Ishikawa (cell line): ENCODE measurements at regions not wholly inside any gene's neighbourhood (a gene's known extent, or its start where the extent isn't known, plus 50 kb on each side); places are given as distances from the start of the nearest gene placed in this dataset.

ENCODE experiments used
- CEBPB ChIP-seq: IDR thresholded peaks from 2 replicates; pipeline ENCODE4 v1.6.1; 2012
- CREB1 ChIP-seq: IDR thresholded peaks from 2 replicates; pipeline ENCODE4 v1.6.1; 2012; ENCODE audit warnings: low read depth
- EGR1 ChIP-seq: IDR thresholded peaks from 2 replicates; pipeline ENCODE4 v1.6.1; 2012
- EP300 ChIP-seq: IDR thresholded peaks from 2 replicates; pipeline ENCODE4 v1.6.1; 2012; ENCODE audit warnings: borderline replicate concordance
- FOXM1 ChIP-seq: IDR thresholded peaks from 2 replicates; pipeline ENCODE4 v1.6.1; 2012; ENCODE audit warnings: low read depth, borderline replicate concordance
- NFIC ChIP-seq: IDR thresholded peaks from 2 replicates; pipeline ENCODE4 v1.6.1; 2012
- RAD21 ChIP-seq: IDR thresholded peaks from 2 replicates; pipeline ENCODE4 v1.6.1; 2012; ENCODE audit warnings: low read depth
- REST ChIP-seq: IDR thresholded peaks from 2 replicates; pipeline ENCODE4 v1.6.1; 2012; ENCODE audit warnings: low read depth, mild to moderate bottlenecking
- TAF1 ChIP-seq: IDR thresholded peaks from 2 replicates; pipeline ENCODE4 v1.6.1; 2012; ENCODE audit warnings: low read depth, mild to moderate bottlenecking
- TCF12 ChIP-seq: IDR thresholded peaks from 2 replicates; pipeline ENCODE4 v1.6.1; 2012; ENCODE audit warnings: low read depth
- TEAD4 ChIP-seq: IDR thresholded peaks from 2 replicates; pipeline ENCODE4 v1.6.1; 2012
- USF1 ChIP-seq: IDR thresholded peaks from 2 replicates; pipeline ENCODE4 v1.6.1; 2012
- YY1 ChIP-seq: IDR thresholded peaks from 2 replicates; pipeline ENCODE4 v1.6.1; 2012; ENCODE audit warnings: low read depth
- ZBTB7A ChIP-seq: IDR thresholded peaks from 2 replicates; pipeline ENCODE4 v1.6.1; 2012; ENCODE audit warnings: low read depth
- TF ChIP-seq, protein P1 (sequence below): IDR thresholded peaks from 2 replicates; pipeline ENCODE4 v1.6.1; 2012

GRCh38 chr5:128796506-128796905, 168.8 kb upstream of the SLC27A6 start:
- TF ChIP-seq USF1, result no peak
- TF ChIP-seq CREB1, result no peak
- no peak for TF ChIP-seq EP300
- TF ChIP-seq YY1, result no peak
- no peak for TF ChIP-seq NFIC
- no peak for TF ChIP-seq FOXM1
- TF ChIP-seq ZBTB7A, result no peak
- TF ChIP-seq CEBPB, result no peak
- TF ChIP-seq RAD21, result no peak

- TF ChIP-seq USF1 (no peak), REST (no peak), TAF1 (no peak), ZBTB7A (no peak), NFIC (no peak), TCF12 (no peak)
Measured at GRCh38 chr5:128798871-128799270, 166.4 kb upstream of the SLC27A6 start.

DNA sequence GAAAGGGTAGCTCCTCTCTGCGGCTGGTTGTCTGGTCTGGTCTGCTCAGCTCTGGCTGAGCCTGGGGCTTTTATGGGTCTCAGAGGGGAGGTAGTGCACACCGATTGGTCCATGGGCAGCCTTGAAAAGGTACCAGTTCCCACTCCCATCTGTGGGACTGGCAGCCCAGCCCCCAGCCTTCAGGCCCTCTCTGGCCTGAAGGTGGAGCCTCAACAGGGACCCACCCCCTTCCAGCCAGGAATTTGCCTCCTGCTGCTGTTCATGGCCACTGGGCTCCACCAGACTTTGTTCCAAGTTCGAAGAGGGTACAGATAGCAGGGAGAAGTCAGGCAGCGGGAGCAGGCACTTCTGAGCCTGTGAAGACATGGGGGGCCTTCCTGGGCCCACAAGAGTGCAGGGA, 165.3 kb upstream of the SLC27A6 start:
- no peak for TF ChIP-seq TEAD4
- no peak for TF ChIP-seq RAD21
- TF ChIP-seq, protein P1, sequence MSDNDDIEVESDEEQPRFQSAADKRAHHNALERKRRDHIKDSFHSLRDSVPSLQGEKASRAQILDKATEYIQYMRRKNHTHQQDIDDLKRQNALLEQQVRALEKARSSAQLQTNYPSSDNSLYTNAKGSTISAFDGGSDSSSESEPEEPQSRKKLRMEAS, result no peak
- no peak for TF ChIP-seq FOXM1
- TF ChIP-seq ZBTB7A, result no peak
- TF ChIP-seq EGR1, result no peak
- no peak for TF ChIP-seq NFIC
- TF ChIP-seq YY1, result no peak

DNA sequence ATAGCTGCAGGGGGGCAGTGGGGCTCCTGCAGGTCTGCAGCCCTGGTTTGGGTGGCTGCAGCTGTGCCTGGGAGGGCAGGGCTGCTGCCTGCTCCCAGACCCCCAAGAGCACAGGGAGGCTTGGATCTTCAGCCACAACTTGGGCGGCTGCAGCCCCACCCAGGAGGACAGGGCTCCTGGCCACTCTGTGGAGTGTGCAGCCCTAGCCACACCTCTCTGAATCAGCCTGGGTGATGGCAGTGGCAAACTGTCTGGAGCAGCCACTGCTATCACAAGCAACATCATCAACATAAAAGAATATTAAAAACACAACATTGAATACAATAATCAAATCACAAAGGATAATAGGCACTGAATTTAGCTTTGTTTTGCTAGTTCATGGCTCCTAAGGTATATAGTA, 164.9 kb upstream of the SLC27A6 start:
- TF ChIP-seq REST (no peak), ZBTB7A (no peak), NFIC (no peak), EGR1 (no peak), CEBPB (no peak), TCF12 (no peak), CREB1 (no peak), YY1 (no peak), FOXM1 (no peak)
- TF ChIP-seq, protein P1, result no peak

- no peak for TF ChIP-seq REST
- TF ChIP-seq CREB1, result no peak
- TF ChIP-seq TEAD4, result no peak
- no peak for TF ChIP-seq TAF1
Measured at GRCh38 chr5:128813317-128814070, 151.8 kb upstream of the SLC27A6 start.
